Omental fat pad (tissue), 3 donors: ENCODE measurements at regions not wholly inside any gene's neighbourhood (a gene's known extent, or its start where the extent isn't known, plus 50 kb on each side); places are given as distances from the start of the nearest gene placed in this dataset.

Experiments
- ATAC-seq: fragments of 150-250 bp; one replicate; pipeline ENCODE4 v1.9.1; 2016; ENCODE audit warnings: mild to moderate bottlenecking, moderate library complexity; ENCODE audit not compliant: low FRiP score
- DNase-seq: peaks from one replicate; pipeline ENCODE4 v3.0.0-alpha.2; 2019; ENCODE audit warnings: low spot score
- CTCF ChIP-seq, 3 donors: fragments of 450-650 bp; IDR thresholded peaks; one replicate each; pipeline ENCODE4 v1.5.1; 2016 to 2017; ENCODE audit warnings: antibody characterized with exemption in 3 of 3, mild to moderate bottlenecking in 3 of 3, moderate library complexity in 2 of 3

- no peak for DNase-seq
- no peak for ATAC-seq
- TF ChIP-seq CTCF (IDR thresholded peaks at IDR 0.05), result no peak
Measured at GRCh38 chrX:121886557-121886956, 839.1 kb downstream of the GLUD2 start.

- no peak for DNase-seq
- TF ChIP-seq CTCF (IDR thresholded peaks at IDR 0.05), result no peak
- no peak for ATAC-seq
Measured at GRCh38 chrX:121894756-121895155, 847.3 kb downstream of the GLUD2 start.

GRCh38 chrX:121902463-121902862 lies 855.1 kb downstream of the GLUD2 start:
- no peak for DNase-seq
- no peak for ATAC-seq
- TF ChIP-seq CTCF (IDR thresholded peaks at IDR 0.05), result no peak

- DNase-seq, result no peak
- ATAC-seq, result no peak
- TF ChIP-seq CTCF (IDR thresholded peaks at IDR 0.05), result no peak
Measured at GRCh38 chrX:121903961-121904360, 856.6 kb downstream of the GLUD2 start.

- DNase-seq (no peak), ATAC-seq (no peak)
- TF ChIP-seq CTCF (IDR thresholded peaks at IDR 0.05), result no peak
Measured at GRCh38 chrX:121921258-121921657, 873.8 kb downstream of the GLUD2 start.

- ATAC-seq, result no peak
- TF ChIP-seq CTCF (IDR thresholded peaks at IDR 0.05), result no peak
- DNase-seq, result no peak
Measured at GRCh38 chrX:121931567-121931966, 884.2 kb downstream of the GLUD2 start.

- ATAC-seq (no peak), DNase-seq (no peak)
- TF ChIP-seq CTCF (IDR thresholded peaks at IDR 0.05), result no peak
Measured at GRCh38 chrX:121932688-121933087, 885.3 kb downstream of the GLUD2 start.
